ENCODE measurements at regions not wholly inside any gene's neighbourhood (a gene's known extent, or its start where the extent isn't known, plus 50 kb on each side); places are given as distances from the start of the nearest gene placed in this dataset.
"Not testable (repeated sequence)": the region's sequence is repeated elsewhere in the genome, so short reads cannot be mapped to it uniquely, and the experiment has no call there.

GRCh38 chr2:91844451-91844825 lies 3026.8 kb upstream of the TEKT4 start:
- H4K8ac ChIP-seq (ENCODE audit: low read depth in 2 of 2, low read length in 2 of 2); POLR2A ChIA-PET (ENCODE audit: unreplicated experiment); intact Hi-C loops (cut with micrococcal nuclease); H3K23ac ChIP-seq (ENCODE audit: low read depth, low read length); H3K14ac ChIP-seq (replicated peaks; ENCODE audit: low read depth, low read length); H4K20me1 ChIP-seq (ENCODE audit: insufficient read depth, low read length); H3K4ac ChIP-seq (ENCODE audit: low read depth, low read length); ATAC-seq (ENCODE audit: low read depth); H2BK15ac ChIP-seq (ENCODE audit: low read depth, low read length); H4K91ac ChIP-seq (ENCODE audit: insufficient read depth, low read depth, low read length); H2BK20ac ChIP-seq (ENCODE audit: low read depth, low read length); in situ Hi-C loops (cut with MboI; ENCODE audit: low sequenced_read_pairs); H3K9ac ChIP-seq (ENCODE audit: low read depth, low read length); H3K56ac ChIP-seq (ENCODE audit: extremely low read depth, insufficient read depth, low read length); H3K27ac ChIP-seq (ENCODE audit: insufficient read depth, low read length); H2BK5ac ChIP-seq (ENCODE audit: low read depth, low read length, poor library complexity, severe bottlenecking); CTCF ChIA-PET; H2AK9ac ChIP-seq (replicated peaks; ENCODE audit: low read depth, low read length, poor library complexity); H3K27me3 ChIP-seq (ENCODE audit: control insufficient read depth, insufficient read depth, low read length); DNase-seq; H3K4me2 ChIP-seq (ENCODE audit: low read depth, low read length); H2AFZ ChIP-seq (replicated peaks; ENCODE audit: low read length, poor library complexity); H2BK120ac ChIP-seq (ENCODE audit: low read depth, low read length); H3K4me3 ChIP-seq (ENCODE audit: insufficient read depth, low read depth, low read length); BruUV-seq (replicated peaks); H3K4me1 ChIP-seq (ENCODE audit: control insufficient read depth, insufficient read depth, low read length); H3K79me1 ChIP-seq (ENCODE audit: low read depth in 1 of 2, low read length in 2 of 2); H3K36me3 ChIP-seq (ENCODE audit: control insufficient read depth, insufficient read depth, low read length); H3K9me1 ChIP-seq (ENCODE audit: insufficient read depth, low read length); dilution Hi-C loops (cut with HindIII; ENCODE audit: low sequenced_read_pairs, unreplicated experiment); H3K9me3 ChIP-seq (ENCODE audit: control insufficient read depth, insufficient read depth, low read length); H2AK5ac ChIP-seq (ENCODE audit: low read depth, low read length); H4K5ac ChIP-seq (ENCODE audit: low read depth, low read length); H3K18ac ChIP-seq (ENCODE audit: low read depth, low read length): not testable (repeated sequence)
- 80% methylated on average over 3 of the region's 17 CpGs; no CpG with 5 or more reads in 1 of the 2 experiments for WGBS, 2 experiments (ENCODE audit: extremely low coverage in 2 of 2, insufficient read length in 1 of 2)

- H3K4ac ChIP-seq (ENCODE audit: low read depth, low read length); H3K56ac ChIP-seq (ENCODE audit: extremely low read depth, insufficient read depth, low read length); in situ Hi-C loops (cut with MboI; ENCODE audit: low sequenced_read_pairs); dilution Hi-C loops (cut with HindIII; ENCODE audit: low sequenced_read_pairs, unreplicated experiment); H3K23ac ChIP-seq (ENCODE audit: low read depth, low read length); H3K14ac ChIP-seq (replicated peaks; ENCODE audit: low read depth, low read length); H2BK20ac ChIP-seq (ENCODE audit: low read depth, low read length); H2AK5ac ChIP-seq (ENCODE audit: low read depth, low read length); ATAC-seq (ENCODE audit: low read depth); H4K5ac ChIP-seq (ENCODE audit: low read depth, low read length); POLR2A ChIA-PET (ENCODE audit: unreplicated experiment); H3K18ac ChIP-seq (ENCODE audit: low read depth, low read length); H2AK9ac ChIP-seq (replicated peaks; ENCODE audit: low read depth, low read length, poor library complexity); intact Hi-C loops (cut with micrococcal nuclease); H3K9ac ChIP-seq (ENCODE audit: low read depth, low read length); H3K4me1 ChIP-seq (ENCODE audit: control insufficient read depth, insufficient read depth, low read length); H3K9me3 ChIP-seq (ENCODE audit: control insufficient read depth, insufficient read depth, low read length); H3K4me2 ChIP-seq (ENCODE audit: low read depth, low read length); H4K8ac ChIP-seq (ENCODE audit: low read depth in 2 of 2, low read length in 2 of 2); H2AFZ ChIP-seq (replicated peaks; ENCODE audit: low read length, poor library complexity); H4K20me1 ChIP-seq (ENCODE audit: insufficient read depth, low read length); H2BK5ac ChIP-seq (ENCODE audit: low read depth, low read length, poor library complexity, severe bottlenecking); CTCF ChIA-PET; H3K27me3 ChIP-seq (ENCODE audit: control insufficient read depth, insufficient read depth, low read length); H3K9me1 ChIP-seq (ENCODE audit: insufficient read depth, low read length); BruUV-seq (replicated peaks); H2BK15ac ChIP-seq (ENCODE audit: low read depth, low read length); H2BK120ac ChIP-seq (ENCODE audit: low read depth, low read length); H3K4me3 ChIP-seq (ENCODE audit: insufficient read depth, low read depth, low read length); H3K36me3 ChIP-seq (ENCODE audit: control insufficient read depth, insufficient read depth, low read length); H4K91ac ChIP-seq (ENCODE audit: insufficient read depth, low read depth, low read length); DNase-seq; H3K27ac ChIP-seq (ENCODE audit: insufficient read depth, low read length); H3K79me1 ChIP-seq (ENCODE audit: low read depth in 1 of 2, low read length in 2 of 2): not testable (repeated sequence)
- 100% methylated on average over 1 of the region's 3 CpGs; no CpG with 5 or more reads in 1 of the 2 experiments for WGBS, 2 experiments (ENCODE audit: extremely low coverage in 2 of 2, insufficient read length in 1 of 2)
Observed at GRCh38 chr2:91846388-91846787, 3024.8 kb upstream of the TEKT4 start.

All from IMR-90 (cell line).